ENCODE measurements at regions not wholly inside any gene's neighbourhood (a gene's known extent, or its start where the extent isn't known, plus 50 kb on each side); places are given as distances from the start of the nearest gene placed in this dataset.

DNA sequence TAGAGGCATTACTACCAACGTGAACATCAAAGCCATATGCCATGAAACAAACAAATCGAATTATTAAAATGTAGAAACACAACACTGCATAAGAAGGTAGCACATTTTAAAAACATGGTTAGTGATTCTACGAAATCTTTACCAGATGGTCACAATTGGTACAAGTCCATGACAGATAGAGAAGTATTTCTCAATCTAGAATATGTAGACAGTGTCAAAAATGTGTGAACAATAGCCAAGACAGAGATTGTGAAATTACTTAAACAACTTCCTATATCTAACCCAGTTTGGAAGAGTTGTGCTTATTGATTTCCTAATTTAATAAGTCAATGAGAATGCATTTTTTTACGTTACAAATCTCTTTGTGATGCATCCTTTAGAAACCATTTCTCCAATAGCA, 1121.6 kb downstream of the MAT2B start:
- Histone ChIP-seq H3K4me3 (ENCODE audit: control insufficient read depth in 2 of 3, extremely low read depth in 1 of 3, insufficient read depth in 2 of 3, low read depth in 1 of 3, low read length in 3 of 3) (no peak overlapping the region), H3K9me3 (ENCODE audit: control insufficient read depth, low read depth, low read length) (no peaks in the 10 kb centered on the region), H3K4me2 (ENCODE audit: control insufficient read depth, extremely low read depth, insufficient read depth, low read depth, low read length) (no peak overlapping the region), H2AFZ (ENCODE audit: control insufficient read depth, low read length) (no peak overlapping the region), H3K9me1 (ENCODE audit: control insufficient read depth, extremely low read depth, insufficient read depth, low read length) (no peaks in the 10 kb centered on the region), H3K36me3 (ENCODE audit: control insufficient read depth in 2 of 2, extremely low read depth in 1 of 2, insufficient read depth in 2 of 2, low read length in 2 of 2) (no peaks in the 10 kb centered on the region), H3K27me3 (ENCODE audit: control insufficient read depth, extremely low read depth, insufficient read depth, low read length) (no peaks in the 10 kb centered on the region), H3K4me1 (ENCODE audit: control insufficient read depth, extremely low read depth, insufficient read depth, low read length) (no peaks in the 10 kb centered on the region), H4K20me1 (ENCODE audit: control insufficient read depth, extremely low read depth, insufficient read depth, low read length) (no peaks in the 10 kb centered on the region), H3K27ac (ENCODE audit: control insufficient read depth, insufficient read depth, low read length) (no peak overlapping the region), H3K79me2 (ENCODE audit: control insufficient read depth, insufficient read depth, low read length) (no peaks in the 10 kb centered on the region), H3K9ac (ENCODE audit: control insufficient read depth, extremely low read depth, insufficient read depth, low read length) (no peak overlapping the region)
- dilution Hi-C loops (cut with MboI; ENCODE audit: extremely low pct_ligation_motif_present, low sequenced_read_pairs) = no loop called here
- no peak for FAIRE-seq
- TF ChIP-seq CTCF (optimal IDR thresholded peaks at IDR 0.05 in 1 of 3, IDR thresholded peaks at IDR 0.05 in 1 of 3, conservative IDR thresholded peaks at IDR 0.05 in 1 of 3; ENCODE audit: extremely low read depth in 1 of 3, insufficient read depth in 2 of 3, low read length in 3 of 3) (no peak), EZH2 (IDR thresholded peaks at IDR 0.05; ENCODE audit: low read length) (no peak)
- no peak for DNase-seq (ENCODE audit: low read depth, low spot score)

DNA sequence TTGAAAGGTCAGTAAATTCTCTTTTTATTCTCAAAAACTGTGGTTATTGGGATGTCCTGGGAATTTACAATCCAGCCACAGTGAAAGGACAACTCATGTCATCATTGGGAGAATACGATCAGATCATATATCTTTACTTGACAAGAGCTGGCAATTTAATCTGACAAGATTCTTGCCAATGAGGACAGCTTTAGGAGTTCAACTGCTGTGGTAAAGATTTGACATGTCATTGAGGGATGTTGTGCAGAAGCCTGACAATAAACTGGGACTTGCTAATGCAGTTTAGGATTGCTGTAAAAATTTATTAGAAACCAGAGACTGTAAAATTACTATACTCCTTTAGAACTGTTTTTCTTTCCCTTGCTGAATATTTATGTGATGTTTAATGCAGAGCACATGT, 1131.0 kb downstream of the MAT2B start:
- dilution Hi-C loops (cut with MboI; ENCODE audit: extremely low pct_ligation_motif_present, low sequenced_read_pairs) = no loop called here
- H2AFZ ChIP-seq (ENCODE audit: control insufficient read depth, low read length) = no peak overlapping the region
- H3K36me3 ChIP-seq (ENCODE audit: control insufficient read depth in 2 of 2, extremely low read depth in 1 of 2, insufficient read depth in 2 of 2, low read length in 2 of 2) = no peaks in the 10 kb centered on the region
- no peak for FAIRE-seq
- H3K79me2 ChIP-seq (ENCODE audit: control insufficient read depth, insufficient read depth, low read length) = no peaks in the 10 kb centered on the region
- H3K27me3 ChIP-seq (ENCODE audit: control insufficient read depth, extremely low read depth, insufficient read depth, low read length) = no peaks in the 10 kb centered on the region
- no peaks in the 10 kb centered on the region for H3K4me1 ChIP-seq (ENCODE audit: control insufficient read depth, extremely low read depth, insufficient read depth, low read length)
- H3K27ac ChIP-seq (ENCODE audit: control insufficient read depth, insufficient read depth, low read length) = no peak overlapping the region
- H3K9me1 ChIP-seq (ENCODE audit: control insufficient read depth, extremely low read depth, insufficient read depth, low read length) = no peaks in the 10 kb centered on the region
- TF ChIP-seq EZH2 (IDR thresholded peaks at IDR 0.05; ENCODE audit: low read length) (no peak), CTCF (optimal IDR thresholded peaks at IDR 0.05 in 1 of 3, IDR thresholded peaks at IDR 0.05 in 1 of 3, conservative IDR thresholded peaks at IDR 0.05 in 1 of 3; ENCODE audit: extremely low read depth in 1 of 3, insufficient read depth in 2 of 3, low read length in 3 of 3) (no peak)
- DNase-seq (ENCODE audit: low read depth, low spot score) = no peak
- H4K20me1 ChIP-seq (ENCODE audit: control insufficient read depth, extremely low read depth, insufficient read depth, low read length) = no peaks in the 10 kb centered on the region
- no peak overlapping the region for H3K4me2 ChIP-seq (ENCODE audit: control insufficient read depth, extremely low read depth, insufficient read depth, low read depth, low read length)
- no peaks in the 10 kb centered on the region for H3K9me3 ChIP-seq (ENCODE audit: control insufficient read depth, low read depth, low read length)
- H3K4me3 ChIP-seq (ENCODE audit: control insufficient read depth in 2 of 3, extremely low read depth in 1 of 3, insufficient read depth in 2 of 3, low read depth in 1 of 3, low read length in 3 of 3) = no peak overlapping the region
- H3K9ac ChIP-seq (ENCODE audit: control insufficient read depth, extremely low read depth, insufficient read depth, low read length) = no peak overlapping the region

All from keratinocyte (primary cell).